GM23338 (cell line): ENCODE measurements at regions not wholly inside any gene's neighbourhood (a gene's known extent, or its start where the extent isn't known, plus 50 kb on each side); places are given as distances from the start of the nearest gene placed in this dataset.

Source experiments
- ATAC-seq: fragments of 200-7000 bp; cut with Tn5 transposase; 3 replicates; pipeline ENCODE4 v1.9.1; 2020
- DNase-seq: peaks from one replicate; pipeline ENCODE4 v3.0.0-alpha.2; 2015; ENCODE audit warnings: low spot score
- H2AFZ ChIP-seq: fragments of 200-600 bp; sonication (generic); 2 replicates; pipeline ENCODE4 v1.8.0; 2016; ENCODE audit warnings: antibody characterized with exemption, mild to moderate bottlenecking, moderate library complexity
- H3F3A ChIP-seq: fragments of 200-600 bp; sonication (generic); replicated peaks from 2 replicates; pipeline ENCODE4 v1.8.0; 2017; ENCODE audit warnings: antibody characterized with exemption, mixed run types, low read depth
- H3K27ac ChIP-seq: fragments of 200-600 bp; sonication (generic); 2 replicates; pipeline ENCODE4 v1.6.1; 2016; ENCODE audit warnings: low read depth
- H3K27me3 ChIP-seq: fragments of 200-600 bp; sonication (generic); 2 replicates; pipeline ENCODE4 v1.8.0; 2016; ENCODE audit warnings: mild to moderate bottlenecking, mixed run types, moderate library complexity; ENCODE audit not compliant: insufficient read depth
- H3K36me3 ChIP-seq: fragments of 200-600 bp; sonication (generic); 2 replicates; pipeline ENCODE4 v1.8.0; 2016; ENCODE audit warnings: mild to moderate bottlenecking; ENCODE audit not compliant: insufficient read depth
- H3K4me1 ChIP-seq: fragments of 200-600 bp; sonication (generic); 2 replicates; pipeline ENCODE4 v1.8.0; 2016; ENCODE audit warnings: mild to moderate bottlenecking, moderate library complexity; ENCODE audit not compliant: insufficient read depth
- H3K4me2 ChIP-seq: fragments of 200-600 bp; sonication (generic); 2 replicates; pipeline ENCODE4 v1.7.1; 2017; ENCODE audit warnings: mixed run types
- H3K4me3 ChIP-seq: fragments of 200-600 bp; sonication (generic); 2 replicates; pipeline ENCODE4 v1.6.1; 2016; ENCODE audit warnings: mixed run types
- H3K79me2 ChIP-seq: fragments of 200-600 bp; sonication (generic); replicated peaks from 2 replicates; pipeline ENCODE4 v1.8.0; 2017; ENCODE audit warnings: mild to moderate bottlenecking; ENCODE audit not compliant: insufficient read depth
- H3K9me2 ChIP-seq: fragments of 200-600 bp; sonication (generic); 2 replicates; pipeline ENCODE4 v1.8.0; 2017; ENCODE audit not compliant: insufficient read depth
- H4K20me1 ChIP-seq: fragments of 200-600 bp; sonication (generic); replicated peaks from 2 replicates; pipeline ENCODE4 v1.8.0; 2017; ENCODE audit warnings: mild to moderate bottlenecking; ENCODE audit not compliant: insufficient read depth
- H3K27ac Mint-ChIP-seq: 2 replicates; pipeline ENCODE4 v1.8.0; 2020; ENCODE audit warnings: inconsistent platforms, mild to moderate bottlenecking, moderate library complexity, mixed read lengths
- H3K27me3 Mint-ChIP-seq: 3 replicates; pipeline ENCODE4 v1.8.0; 2022; ENCODE audit warnings: low read depth, mild to moderate bottlenecking, moderate library complexity, mixed read lengths, inconsistent platforms; ENCODE audit not compliant: insufficient read depth, poor library complexity
- H3K36me3 Mint-ChIP-seq: 3 replicates; pipeline ENCODE4 v1.8.0; 2021; ENCODE audit warnings: low read depth, mild to moderate bottlenecking, inconsistent platforms, moderate library complexity, mixed read lengths
- H3K4me1 Mint-ChIP-seq: 3 replicates; pipeline ENCODE4 v1.8.0; 2020; ENCODE audit warnings: mild to moderate bottlenecking, inconsistent platforms, mixed read lengths
- H3K4me3 Mint-ChIP-seq: 3 replicates; pipeline ENCODE4 v1.8.0; 2021; ENCODE audit warnings: moderate library complexity, mild to moderate bottlenecking, inconsistent platforms, mixed read lengths
- H3K9me3 Mint-ChIP-seq: 3 replicates; pipeline ENCODE4 v1.8.0; 2020; ENCODE audit warnings: moderate library complexity, mild to moderate bottlenecking, inconsistent platforms, mixed read lengths
- CREB1 ChIP-seq: fragments of 250-450 bp; sonication (Bioruptor Pico); IDR thresholded peaks from 2 replicates; pipeline ENCODE4 v1.5.0; 2020; ENCODE audit warnings: low read depth, mild to moderate bottlenecking, moderate library complexity
- EZH2 ChIP-seq: fragments of 200-600 bp; sonication (generic); IDR thresholded peaks from one replicate; pipeline ENCODE4 v1.8.0; 2017; ENCODE audit warnings: antibody characterized with exemption, mild to moderate bottlenecking, low read depth; ENCODE audit not compliant: unreplicated experiment
- EZH2phosphoT487 ChIP-seq: fragments of 200-600 bp; sonication (generic); IDR thresholded peaks from one replicate; pipeline ENCODE4 v1.8.1; 2018; ENCODE audit warnings: antibody characterized with exemption; ENCODE audit not compliant: unreplicated experiment
- JUNB ChIP-seq: IDR thresholded peaks from one replicate; pipeline ENCODE4 v1.6.1; 2016; ENCODE audit warnings: antibody characterized with exemption; ENCODE audit not compliant: unreplicated experiment
- NANOG ChIP-seq: IDR thresholded peaks from 2 replicates; pipeline ENCODE4 v1.6.1; 2016; ENCODE audit warnings: antibody characterized with exemption, borderline replicate concordance
- POLR2AphosphoS5 ChIP-seq: IDR thresholded peaks from 2 replicates; pipeline ENCODE4 v1.6.1; 2016; ENCODE audit warnings: antibody characterized with exemption, low read depth
- STAT1 ChIP-seq: IDR thresholded peaks from one replicate; pipeline ENCODE4 v1.6.1; 2016; ENCODE audit warnings: antibody characterized with exemption; ENCODE audit not compliant: unreplicated experiment
- ZNF114 ChIP-seq: fragments of 250-450 bp; sonication (Bioruptor Pico); IDR thresholded peaks from 2 replicates; pipeline ENCODE4 v1.5.0; 2020; ENCODE audit warnings: mild to moderate bottlenecking, moderate library complexity
- ZNF331 ChIP-seq: fragments of 250-450 bp; sonication (Bioruptor Pico); IDR thresholded peaks from 2 replicates; pipeline ENCODE4 v1.5.0; 2020; ENCODE audit warnings: low read depth, mild to moderate bottlenecking, moderate library complexity
- TF ChIP-seq, protein P1 (sequence below): IDR thresholded peaks from one replicate; pipeline ENCODE4 v1.6.1; 2018; ENCODE audit warnings: antibody characterized with exemption; ENCODE audit not compliant: unreplicated experiment
- TF ChIP-seq, protein P2 (sequence below): IDR thresholded peaks from 2 replicates; pipeline ENCODE4 v1.6.1; 2016; ENCODE audit warnings: antibody characterized with exemption
- TF ChIP-seq, protein P3 (sequence below): fragments of 250-450 bp; sonication (Bioruptor Pico); IDR thresholded peaks from 2 replicates; pipeline ENCODE4 v1.5.0; 2020; ENCODE audit warnings: mild to moderate bottlenecking, moderate library complexity
- TF ChIP-seq, protein P4 (sequence below), 2 experiments: fragments of 200-600 bp in 1 of 2; sonication (generic) in 1 of 2; conservative IDR thresholded peaks; 2 replicates each; pipeline versions ENCODE4 v1.5.1 to v1.6.1; 2016 to 2017; ENCODE audit warnings: antibody characterized with exemption in 2 of 2, low read depth in 2 of 2, mild to moderate bottlenecking in 2 of 2, moderate library complexity in 1 of 2

DNA sequence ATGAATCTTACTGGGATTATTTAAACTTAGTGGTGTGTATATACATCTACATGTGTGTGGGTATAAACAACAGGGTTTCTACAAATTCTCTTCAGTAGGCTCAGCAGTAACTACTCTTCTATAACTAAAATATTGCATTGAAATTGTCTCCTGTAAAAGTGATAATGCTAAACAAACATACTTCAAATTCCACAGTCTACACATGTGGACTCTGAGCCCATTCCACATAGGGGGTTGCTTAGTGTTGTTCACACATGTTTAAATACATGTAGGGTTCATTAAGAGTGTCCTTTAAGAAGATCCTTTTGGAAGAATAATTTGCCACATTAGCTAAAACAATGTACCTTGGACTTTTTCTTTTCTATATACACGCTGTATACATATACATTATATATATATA is 152.8 kb upstream of the VRK2 start:
- Mint-ChIP-seq H3K4me1 (no peaks in the 10 kb centered on the region), H3K36me3 (no peaks in the 10 kb centered on the region), H3K4me3 (no peak overlapping the region), H3K9me3 (no peaks in the 10 kb centered on the region), H3K27me3 (no peaks in the 10 kb centered on the region), H3K27ac (no peak overlapping the region)
- DNase-seq = no peak
- Histone ChIP-seq H3K79me2 (no peaks in the 10 kb centered on the region), H3K4me2 (no peak overlapping the region), H3K4me3 (no peak overlapping the region), H3K27me3 (no peaks in the 10 kb centered on the region), H2AFZ (no peak overlapping the region), H3K27ac (no peak overlapping the region), H3F3A (no peaks in the 10 kb centered on the region), H4K20me1 (no peaks in the 10 kb centered on the region), H3K36me3 (no peaks in the 10 kb centered on the region), H3K9me2 (no peaks in the 10 kb centered on the region), H3K4me1 (no peaks in the 10 kb centered on the region)
- TF ChIP-seq POLR2AphosphoS5 (no peak), STAT1 (no peak), CREB1 (CRISPR knock-in tag) (no peak), ZNF331 (no peak), EZH2phosphoT487 (no peak), JUNB (no peak), EZH2 (no peak), NANOG (no peak), ZNF114 (CRISPR knock-in tag) (no peak)
- TF ChIP-seq, protein P1, sequence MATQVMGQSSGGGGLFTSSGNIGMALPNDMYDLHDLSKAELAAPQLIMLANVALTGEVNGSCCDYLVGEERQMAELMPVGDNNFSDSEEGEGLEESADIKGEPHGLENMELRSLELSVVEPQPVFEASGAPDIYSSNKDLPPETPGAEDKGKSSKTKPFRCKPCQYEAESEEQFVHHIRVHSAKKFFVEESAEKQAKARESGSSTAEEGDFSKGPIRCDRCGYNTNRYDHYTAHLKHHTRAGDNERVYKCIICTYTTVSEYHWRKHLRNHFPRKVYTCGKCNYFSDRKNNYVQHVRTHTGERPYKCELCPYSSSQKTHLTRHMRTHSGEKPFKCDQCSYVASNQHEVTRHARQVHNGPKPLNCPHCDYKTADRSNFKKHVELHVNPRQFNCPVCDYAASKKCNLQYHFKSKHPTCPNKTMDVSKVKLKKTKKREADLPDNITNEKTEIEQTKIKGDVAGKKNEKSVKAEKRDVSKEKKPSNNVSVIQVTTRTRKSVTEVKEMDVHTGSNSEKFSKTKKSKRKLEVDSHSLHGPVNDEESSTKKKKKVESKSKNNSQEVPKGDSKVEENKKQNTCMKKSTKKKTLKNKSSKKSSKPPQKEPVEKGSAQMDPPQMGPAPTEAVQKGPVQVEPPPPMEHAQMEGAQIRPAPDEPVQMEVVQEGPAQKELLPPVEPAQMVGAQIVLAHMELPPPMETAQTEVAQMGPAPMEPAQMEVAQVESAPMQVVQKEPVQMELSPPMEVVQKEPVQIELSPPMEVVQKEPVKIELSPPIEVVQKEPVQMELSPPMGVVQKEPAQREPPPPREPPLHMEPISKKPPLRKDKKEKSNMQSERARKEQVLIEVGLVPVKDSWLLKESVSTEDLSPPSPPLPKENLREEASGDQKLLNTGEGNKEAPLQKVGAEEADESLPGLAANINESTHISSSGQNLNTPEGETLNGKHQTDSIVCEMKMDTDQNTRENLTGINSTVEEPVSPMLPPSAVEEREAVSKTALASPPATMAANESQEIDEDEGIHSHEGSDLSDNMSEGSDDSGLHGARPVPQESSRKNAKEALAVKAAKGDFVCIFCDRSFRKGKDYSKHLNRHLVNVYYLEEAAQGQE = no peak
- TF ChIP-seq, protein P2, sequence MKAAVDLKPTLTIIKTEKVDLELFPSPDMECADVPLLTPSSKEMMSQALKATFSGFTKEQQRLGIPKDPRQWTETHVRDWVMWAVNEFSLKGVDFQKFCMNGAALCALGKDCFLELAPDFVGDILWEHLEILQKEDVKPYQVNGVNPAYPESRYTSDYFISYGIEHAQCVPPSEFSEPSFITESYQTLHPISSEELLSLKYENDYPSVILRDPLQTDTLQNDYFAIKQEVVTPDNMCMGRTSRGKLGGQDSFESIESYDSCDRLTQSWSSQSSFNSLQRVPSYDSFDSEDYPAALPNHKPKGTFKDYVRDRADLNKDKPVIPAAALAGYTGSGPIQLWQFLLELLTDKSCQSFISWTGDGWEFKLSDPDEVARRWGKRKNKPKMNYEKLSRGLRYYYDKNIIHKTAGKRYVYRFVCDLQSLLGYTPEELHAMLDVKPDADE = no peak
- TF ChIP-seq, protein P3, sequence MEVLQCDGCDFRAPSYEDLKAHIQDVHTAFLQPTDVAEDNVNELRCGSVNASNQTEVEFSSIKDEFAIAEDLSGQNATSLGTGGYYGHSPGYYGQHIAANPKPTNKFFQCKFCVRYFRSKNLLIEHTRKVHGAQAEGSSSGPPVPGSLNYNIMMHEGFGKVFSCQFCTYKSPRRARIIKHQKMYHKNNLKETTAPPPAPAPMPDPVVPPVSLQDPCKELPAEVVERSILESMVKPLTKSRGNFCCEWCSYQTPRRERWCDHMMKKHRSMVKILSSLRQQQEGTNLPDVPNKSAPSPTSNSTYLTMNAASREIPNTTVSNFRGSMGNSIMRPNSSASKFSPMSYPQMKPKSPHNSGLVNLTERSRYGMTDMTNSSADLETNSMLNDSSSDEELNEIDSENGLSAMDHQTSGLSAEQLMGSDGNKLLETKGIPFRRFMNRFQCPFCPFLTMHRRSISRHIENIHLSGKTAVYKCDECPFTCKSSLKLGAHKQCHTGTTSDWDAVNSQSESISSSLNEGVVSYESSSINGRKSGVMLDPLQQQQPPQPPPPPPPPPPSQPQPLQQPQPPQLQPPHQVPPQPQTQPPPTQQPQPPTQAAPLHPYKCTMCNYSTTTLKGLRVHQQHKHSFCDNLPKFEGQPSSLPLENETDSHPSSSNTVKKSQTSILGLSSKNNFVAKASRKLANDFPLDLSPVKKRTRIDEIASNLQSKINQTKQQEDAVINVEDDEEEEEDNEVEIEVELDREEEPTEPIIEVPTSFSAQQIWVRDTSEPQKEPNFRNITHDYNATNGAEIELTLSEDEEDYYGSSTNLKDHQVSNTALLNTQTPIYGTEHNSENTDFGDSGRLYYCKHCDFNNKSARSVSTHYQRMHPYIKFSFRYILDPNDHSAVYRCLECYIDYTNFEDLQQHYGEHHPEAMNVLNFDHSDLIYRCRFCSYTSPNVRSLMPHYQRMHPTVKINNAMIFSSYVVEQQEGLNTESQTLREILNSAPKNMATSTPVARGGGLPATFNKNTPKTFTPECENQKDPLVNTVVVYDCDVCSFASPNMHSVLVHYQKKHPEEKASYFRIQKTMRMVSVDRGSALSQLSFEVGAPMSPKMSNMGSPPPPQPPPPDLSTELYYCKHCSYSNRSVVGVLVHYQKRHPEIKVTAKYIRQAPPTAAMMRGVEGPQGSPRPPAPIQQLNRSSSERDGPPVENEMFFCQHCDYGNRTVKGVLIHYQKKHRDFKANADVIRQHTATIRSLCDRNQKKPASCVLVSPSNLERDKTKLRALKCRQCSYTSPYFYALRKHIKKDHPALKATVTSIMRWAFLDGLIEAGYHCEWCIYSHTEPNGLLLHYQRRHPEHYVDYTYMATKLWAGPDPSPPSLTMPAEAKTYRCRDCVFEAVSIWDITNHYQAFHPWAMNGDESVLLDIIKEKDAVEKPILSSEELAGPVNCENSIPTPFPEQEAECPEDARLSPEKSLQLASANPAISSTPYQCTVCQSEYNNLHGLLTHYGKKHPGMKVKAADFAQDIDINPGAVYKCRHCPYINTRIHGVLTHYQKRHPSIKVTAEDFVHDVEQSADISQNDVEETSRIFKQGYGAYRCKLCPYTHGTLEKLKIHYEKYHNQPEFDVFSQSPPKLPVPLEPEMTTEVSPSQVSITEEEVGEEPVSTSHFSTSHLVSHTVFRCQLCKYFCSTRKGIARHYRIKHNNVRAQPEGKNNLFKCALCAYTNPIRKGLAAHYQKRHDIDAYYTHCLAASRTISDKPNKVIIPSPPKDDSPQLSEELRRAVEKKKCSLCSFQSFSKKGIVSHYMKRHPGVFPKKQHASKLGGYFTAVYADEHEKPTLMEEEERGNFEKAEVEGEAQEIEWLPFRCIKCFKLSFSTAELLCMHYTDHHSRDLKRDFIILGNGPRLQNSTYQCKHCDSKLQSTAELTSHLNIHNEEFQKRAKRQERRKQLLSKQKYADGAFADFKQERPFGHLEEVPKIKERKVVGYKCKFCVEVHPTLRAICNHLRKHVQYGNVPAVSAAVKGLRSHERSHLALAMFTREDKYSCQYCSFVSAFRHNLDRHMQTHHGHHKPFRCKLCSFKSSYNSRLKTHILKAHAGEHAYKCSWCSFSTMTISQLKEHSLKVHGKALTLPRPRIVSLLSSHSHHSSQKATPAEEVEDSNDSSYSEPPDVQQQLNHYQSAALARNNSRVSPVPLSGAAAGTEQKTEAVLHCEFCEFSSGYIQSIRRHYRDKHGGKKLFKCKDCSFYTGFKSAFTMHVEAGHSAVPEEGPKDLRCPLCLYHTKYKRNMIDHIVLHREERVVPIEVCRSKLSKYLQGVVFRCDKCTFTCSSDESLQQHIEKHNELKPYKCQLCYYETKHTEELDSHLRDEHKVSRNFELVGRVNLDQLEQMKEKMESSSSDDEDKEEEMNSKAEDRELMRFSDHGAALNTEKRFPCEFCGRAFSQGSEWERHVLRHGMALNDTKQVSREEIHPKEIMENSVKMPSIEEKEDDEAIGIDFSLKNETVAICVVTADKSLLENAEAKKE (CRISPR knock-in tag) = no peak
- TF ChIP-seq, protein P4, sequence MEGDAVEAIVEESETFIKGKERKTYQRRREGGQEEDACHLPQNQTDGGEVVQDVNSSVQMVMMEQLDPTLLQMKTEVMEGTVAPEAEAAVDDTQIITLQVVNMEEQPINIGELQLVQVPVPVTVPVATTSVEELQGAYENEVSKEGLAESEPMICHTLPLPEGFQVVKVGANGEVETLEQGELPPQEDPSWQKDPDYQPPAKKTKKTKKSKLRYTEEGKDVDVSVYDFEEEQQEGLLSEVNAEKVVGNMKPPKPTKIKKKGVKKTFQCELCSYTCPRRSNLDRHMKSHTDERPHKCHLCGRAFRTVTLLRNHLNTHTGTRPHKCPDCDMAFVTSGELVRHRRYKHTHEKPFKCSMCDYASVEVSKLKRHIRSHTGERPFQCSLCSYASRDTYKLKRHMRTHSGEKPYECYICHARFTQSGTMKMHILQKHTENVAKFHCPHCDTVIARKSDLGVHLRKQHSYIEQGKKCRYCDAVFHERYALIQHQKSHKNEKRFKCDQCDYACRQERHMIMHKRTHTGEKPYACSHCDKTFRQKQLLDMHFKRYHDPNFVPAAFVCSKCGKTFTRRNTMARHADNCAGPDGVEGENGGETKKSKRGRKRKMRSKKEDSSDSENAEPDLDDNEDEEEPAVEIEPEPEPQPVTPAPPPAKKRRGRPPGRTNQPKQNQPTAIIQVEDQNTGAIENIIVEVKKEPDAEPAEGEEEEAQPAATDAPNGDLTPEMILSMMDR (conservative IDR thresholded peaks at IDR 0.05; ENCODE audit: low read depth in 2 of 2) = no peak
- no peak for ATAC-seq
